HG03135 (cell line): ENCODE measurements at regions not wholly inside any gene's neighbourhood (a gene's known extent, or its start where the extent isn't known, plus 50 kb on each side); places are given as distances from the start of the nearest gene placed in this dataset.

Experiments used
- ATAC-seq: cut with Tn5 transposase; IDR thresholded peaks from one replicate; pipeline ENCODE4 v1.9.1; 2021; ENCODE audit warnings: mild to moderate bottlenecking, moderate library complexity; ENCODE audit not compliant: unreplicated experiment

DNA sequence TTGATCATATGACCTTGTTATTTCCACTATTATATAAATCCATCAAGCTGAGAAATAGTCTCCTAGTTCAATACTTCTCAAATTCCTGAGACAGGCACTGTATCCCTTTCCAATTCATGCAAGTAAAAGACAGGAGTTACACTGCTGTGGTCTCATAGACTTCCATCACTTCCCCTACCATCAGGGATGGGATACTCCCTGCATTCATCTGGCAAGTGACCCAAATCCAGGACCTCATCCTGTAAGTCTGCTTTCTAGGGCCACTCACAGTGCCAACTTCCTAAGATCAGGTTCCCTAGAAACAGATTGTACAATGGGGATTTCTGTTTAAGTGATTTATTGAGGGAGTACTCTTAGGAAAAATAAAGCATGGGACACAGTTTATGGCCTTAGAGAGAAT lies 424.0 kb upstream of the CDH7 start:
- ATAC-seq = no peak

DNA sequence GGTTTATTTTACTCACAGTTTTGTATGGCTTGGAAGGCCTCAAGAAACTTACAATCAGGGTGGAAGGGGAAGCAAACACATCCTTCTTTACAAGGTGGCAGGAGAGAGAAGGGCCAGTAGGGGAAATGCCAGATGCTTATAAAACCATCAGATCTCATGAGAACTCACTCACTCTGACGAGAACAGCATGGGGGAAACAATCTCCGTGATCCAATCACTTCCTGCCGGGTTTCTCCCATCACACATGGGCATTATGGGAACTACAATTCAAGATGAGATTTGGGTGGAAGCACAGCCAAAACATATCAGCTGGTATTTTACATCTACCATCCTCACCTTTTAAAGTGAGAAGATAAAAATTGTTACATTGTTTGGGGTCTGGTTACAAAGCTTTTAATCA lies 427.9 kb upstream of the CDH7 start:
- no peak for ATAC-seq

- ATAC-seq = no peak
Measured at GRCh38 chr18:65298422-65298821, 452.4 kb upstream of the CDH7 start.

DNA sequence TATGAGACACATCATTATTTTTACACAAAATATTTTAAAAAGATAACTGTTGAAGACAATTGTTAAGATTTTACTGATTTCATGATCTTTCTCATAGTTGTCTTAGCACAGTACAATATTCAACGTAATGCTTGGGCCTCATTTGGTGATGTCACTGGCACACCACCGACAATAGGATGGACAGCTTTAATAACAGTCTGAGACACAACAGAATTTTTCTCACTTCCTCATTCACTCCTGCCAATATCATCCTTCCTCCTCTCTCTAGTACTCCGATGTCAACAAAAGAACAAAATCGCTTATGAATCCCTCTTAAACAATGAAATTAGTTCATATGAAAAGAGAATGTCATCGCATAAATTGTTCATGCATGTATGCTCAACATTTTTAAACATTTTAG lies 461.9 kb upstream of the CDH7 start:
- no peak for ATAC-seq

DNA sequence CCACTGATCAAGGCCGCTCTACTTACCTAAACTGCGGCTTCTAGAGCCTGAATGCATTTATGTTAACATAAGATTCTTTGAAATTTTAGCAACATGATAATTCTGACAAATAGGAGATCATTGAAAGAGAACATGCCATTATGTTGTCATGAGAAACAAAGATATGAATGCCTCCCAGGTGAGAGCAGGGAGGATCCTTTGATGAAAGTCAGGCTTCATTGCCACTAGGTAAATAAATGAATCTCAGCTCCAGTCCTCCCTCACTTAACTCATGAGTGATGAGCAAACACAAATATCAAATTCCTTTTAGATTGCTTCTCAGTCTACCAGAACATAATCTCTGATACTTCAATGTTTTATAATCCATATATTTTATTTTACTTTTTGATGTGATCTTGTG lies 463.2 kb upstream of the CDH7 start:
- ATAC-seq = no peak

- no peak for ATAC-seq
Measured at GRCh38 chr18:65282096-65282495, 468.7 kb upstream of the CDH7 start.

GRCh38 chr18:65279668-65280305 lies 471.0 kb upstream of the CDH7 start:
- ATAC-seq = no peak

DNA sequence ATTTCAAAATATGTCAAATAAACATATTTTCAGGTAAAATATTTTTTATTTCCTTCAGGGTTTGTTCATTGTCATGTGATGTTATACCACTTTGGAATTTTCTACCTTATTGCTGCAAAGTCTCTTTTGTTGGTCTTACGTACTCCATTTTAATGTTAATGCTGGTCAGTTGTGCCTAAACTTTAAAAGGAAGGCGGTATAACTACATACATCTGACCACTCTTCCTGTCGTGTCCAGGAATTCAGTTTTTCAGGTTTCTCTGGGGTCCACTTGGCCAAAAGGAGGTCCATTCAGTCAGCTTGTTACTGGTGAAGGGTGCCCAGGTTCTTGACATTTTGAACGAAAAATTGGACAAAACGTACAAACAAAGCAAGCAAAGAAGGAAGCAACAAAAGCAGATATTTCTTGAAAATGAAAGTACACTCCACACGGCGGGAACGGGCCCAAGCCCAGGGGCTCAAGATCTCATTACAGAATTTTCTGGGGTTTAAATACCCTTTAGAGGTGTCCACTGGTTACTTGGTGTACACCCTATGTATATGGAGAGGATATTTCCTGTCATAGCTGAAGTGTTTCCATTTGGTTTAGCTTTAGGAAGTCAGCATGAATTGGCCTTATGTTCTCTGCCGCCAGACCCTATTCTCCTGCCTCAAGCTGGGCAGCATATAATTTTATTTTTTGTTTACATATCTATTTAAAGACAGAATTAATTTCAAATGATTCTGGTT lies 471.7 kb upstream of the CDH7 start:
- no peak for ATAC-seq

- ATAC-seq = no peak
Measured at GRCh38 chr18:65269375-65269774, 481.4 kb upstream of the CDH7 start.

GRCh38 chr18:65265761-65266160 lies 485.1 kb upstream of the CDH7 start:
- no peak for ATAC-seq

DNA sequence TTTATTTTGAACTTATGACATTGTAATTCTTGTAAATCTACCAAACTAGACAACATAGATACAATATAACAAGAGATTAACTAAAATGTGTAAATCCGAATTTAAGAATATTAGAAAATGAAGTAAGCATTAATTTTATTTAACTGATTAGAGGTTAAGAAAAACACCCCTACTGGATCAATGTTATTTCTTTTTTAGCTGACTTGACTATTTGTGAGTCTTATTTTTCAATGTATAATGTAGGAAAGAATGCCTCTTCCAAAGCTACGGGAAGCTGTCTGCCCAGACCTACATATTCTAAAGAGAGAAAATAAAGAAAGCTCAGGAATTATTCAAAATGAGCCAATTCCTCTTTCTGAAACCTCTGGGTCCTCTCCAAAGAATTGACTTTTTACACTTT lies 490.8 kb upstream of the CDH7 start:
- ATAC-seq = no peak

- ATAC-seq = no peak
Measured at GRCh38 chr18:65259403-65259802, 491.4 kb upstream of the CDH7 start.

- no peak for ATAC-seq
Measured at GRCh38 chr18:65257149-65257548, 493.7 kb upstream of the CDH7 start.

DNA sequence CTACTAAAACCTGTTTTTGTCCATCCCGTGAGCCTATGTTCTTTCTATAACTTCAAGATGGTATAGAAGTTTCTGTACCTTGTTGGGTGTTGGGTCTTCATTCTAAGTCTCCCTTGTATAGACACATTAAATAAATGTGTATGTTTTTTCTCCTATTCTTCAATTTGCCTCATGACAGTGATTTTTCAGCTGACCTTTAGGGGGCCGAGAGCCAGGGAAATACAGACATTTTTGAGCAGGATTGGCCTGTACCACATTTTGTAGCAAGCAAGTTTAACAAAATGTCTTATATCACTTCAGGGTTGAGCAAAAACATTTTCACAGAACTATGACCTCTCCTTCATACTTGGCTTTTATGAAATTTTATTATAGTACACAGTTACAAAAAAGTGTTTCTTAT lies 495.4 kb upstream of the CDH7 start:
- ATAC-seq = no peak

- ATAC-seq = no peak
Measured at GRCh38 chr18:65239787-65240186, 511.0 kb upstream of the CDH7 start.

DNA sequence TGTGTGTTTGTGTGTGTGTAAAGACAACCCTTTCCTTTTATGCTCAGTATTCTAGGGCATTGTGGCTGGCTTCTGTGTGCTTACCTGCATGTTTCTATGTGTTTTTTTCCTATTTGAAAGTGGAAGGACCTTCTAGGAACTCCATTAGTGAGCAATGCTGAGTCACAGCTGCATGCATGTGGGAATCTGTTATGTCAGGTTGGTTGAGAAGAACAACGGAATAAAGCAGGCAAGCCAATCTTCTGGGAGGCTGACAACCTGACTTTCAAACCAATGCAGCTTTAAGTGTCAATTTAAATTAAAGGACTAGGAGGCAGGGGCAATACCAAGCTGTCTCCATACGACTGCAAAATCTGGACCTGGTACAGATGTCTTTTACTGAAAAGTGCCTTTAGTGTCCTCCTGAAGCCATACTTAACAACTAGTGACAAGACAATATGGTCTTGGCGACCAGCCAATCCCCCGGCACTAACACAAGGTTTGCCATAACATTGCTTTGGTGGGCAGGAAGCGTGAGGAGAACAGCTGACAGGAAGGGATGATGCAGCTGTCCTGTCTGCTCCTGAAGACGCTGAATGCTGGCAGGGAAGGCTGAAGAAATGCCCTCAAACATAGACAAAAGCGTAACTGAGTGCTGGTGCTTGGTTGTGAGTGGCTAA lies 514.7 kb upstream of the CDH7 start:
- ATAC-seq = no peak

DNA sequence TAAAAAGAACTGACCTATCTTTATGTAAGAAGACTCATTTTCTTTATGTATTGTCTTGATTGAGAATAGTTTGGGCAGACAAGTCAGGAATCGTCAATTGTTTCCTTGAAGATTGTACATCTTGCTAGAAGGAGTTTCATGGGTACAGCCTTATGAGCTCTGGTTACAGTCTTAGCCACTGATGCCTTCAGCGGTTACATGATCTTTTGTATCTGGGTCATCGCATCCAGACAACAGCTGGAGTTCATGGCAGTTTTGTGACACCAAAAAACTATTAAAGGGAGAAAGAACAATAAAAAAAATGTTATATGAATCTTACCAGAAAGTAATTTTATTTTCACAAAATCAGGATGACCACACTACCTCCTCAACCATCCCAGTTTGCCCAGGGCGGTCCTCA lies 520.5 kb upstream of the CDH7 start:
- no peak for ATAC-seq

- ATAC-seq = no peak
Measured at GRCh38 chr18:65227970-65228369, 522.8 kb upstream of the CDH7 start.

DNA sequence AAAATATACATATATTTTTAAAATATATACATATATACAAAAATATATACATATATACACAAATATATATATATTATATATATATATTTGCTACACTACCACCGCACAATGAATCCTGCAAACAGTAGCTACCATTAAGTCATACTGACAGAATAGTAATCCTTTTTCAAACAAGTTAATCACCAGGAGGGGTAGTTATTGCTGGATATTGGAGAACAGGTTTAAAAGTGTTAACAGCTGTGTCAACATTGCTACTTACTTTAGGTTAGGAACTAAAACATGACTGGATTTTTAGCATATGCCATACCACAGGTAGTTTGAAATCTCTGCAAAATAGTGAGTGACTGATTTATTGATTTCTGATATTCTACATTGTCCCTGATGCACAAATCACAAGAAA lies 529.1 kb upstream of the CDH7 start:
- no peak for ATAC-seq

DNA sequence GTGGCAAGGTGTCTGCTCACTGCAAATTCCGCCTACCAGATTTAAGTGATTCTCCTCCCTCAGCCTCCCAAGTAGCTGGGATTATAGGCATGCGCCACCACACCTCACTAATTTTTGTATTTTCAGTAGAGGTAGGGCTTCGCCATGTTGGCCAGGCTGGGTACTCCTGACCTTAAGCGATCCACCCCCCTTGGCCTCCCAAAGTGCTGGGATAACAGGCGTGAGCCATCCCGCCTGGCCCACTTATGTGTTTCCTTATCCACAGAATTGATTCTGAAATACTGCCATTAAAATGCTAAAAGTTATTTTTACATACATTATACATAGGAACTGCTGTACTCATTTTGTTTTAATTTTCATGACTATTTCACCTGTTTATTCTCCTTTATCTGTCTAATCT lies 529.7 kb upstream of the CDH7 start:
- no peak for ATAC-seq

DNA sequence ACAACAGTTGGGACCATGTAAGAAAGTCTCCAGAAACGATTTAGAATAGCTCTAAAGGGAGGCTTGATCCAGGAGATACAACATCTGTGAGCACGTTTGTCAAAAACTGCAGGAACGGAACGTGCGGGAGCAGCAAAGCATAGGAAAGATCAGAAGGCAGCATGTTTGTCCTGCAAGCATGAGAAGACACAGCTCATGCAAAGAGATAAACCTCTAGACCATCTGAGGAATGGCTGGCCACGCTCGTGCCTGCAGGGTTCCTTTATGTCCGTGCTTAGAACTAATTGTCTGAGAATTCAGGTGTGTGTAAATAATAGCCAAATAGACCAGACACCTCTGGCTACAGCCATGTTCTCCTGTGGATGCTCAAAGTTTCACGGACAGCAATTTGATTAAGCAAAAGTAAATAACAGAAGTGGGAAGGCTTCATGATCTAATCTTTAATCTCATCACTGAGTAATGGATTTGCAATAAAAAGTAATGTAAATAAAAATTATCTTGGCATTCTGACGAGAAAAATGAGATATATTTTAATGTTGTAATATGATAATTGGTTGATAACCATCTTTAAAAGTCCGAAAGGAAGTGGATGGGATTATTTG lies 534.8 kb upstream of the CDH7 start:
- no peak for ATAC-seq

GRCh38 chr18:65214456-65214855 lies 536.4 kb upstream of the CDH7 start:
- ATAC-seq = no peak
